SK-N-SH (cell line): ENCODE measurements at regions not wholly inside any gene's neighbourhood (a gene's known extent, or its start where the extent isn't known, plus 50 kb on each side); places are given as distances from the start of the nearest gene placed in this dataset.

Source experiments
- CTCF ChIA-PET: fragments of 300-600, 350-600 bp; formaldehyde crosslinking; extraction: SDS; loops from one replicate; lab custom pipeline; 2021; lab: Yijun Ruan, JAX
- POLR2A ChIA-PET: fragments of 350-600 bp; sonication (Branson Sonifier 250); formaldehyde crosslinking; extraction: SDS; loops from one replicate; lab custom pipeline; 2020; ENCODE audit warnings: antibody characterized with exemption, inconsistent platforms; lab: Yijun Ruan, JAX
- DNase-seq: peaks from one replicate; pipeline ENCODE4 v3.0.0; 2012
- H2AFZ ChIP-seq: fragments of 200-600 bp; sonication (generic); 2 replicates; pipeline ENCODE4 v1.8.1; 2016; ENCODE audit warnings: antibody characterized with exemption, mild to moderate bottlenecking, low read depth
- H3F3A ChIP-seq: fragments of 200-600 bp; sonication (generic); replicated peaks from 2 replicates; pipeline ENCODE3; 2016; ENCODE audit warnings: antibody characterized with exemption, mild to moderate bottlenecking; ENCODE audit not compliant: insufficient read depth
- H3K27ac ChIP-seq, 2 experiments: fragments of 200-500 bp in 1 of 2; fragments of 200-600 bp in 1 of 2; sonication (Bioruptor generic) in 1 of 2; sonication (generic), shearing (Covaris generic) in 1 of 2; 2 replicates each; pipeline versions ENCODE4 v1.5.1 to v1.6.1; 2014 to 2016; ENCODE audit warnings: low read depth in 2 of 2, inconsistent platforms in 1 of 2, low read length in 1 of 2, mild to moderate bottlenecking in 1 of 2, mixed read lengths in 1 of 2
- H3K27me3 ChIP-seq: fragments of 200-600 bp; sonication (generic), shearing (Covaris generic); 2 replicates; pipeline ENCODE4 v1.6.1; 2016; ENCODE audit warnings: mixed run types; ENCODE audit not compliant: insufficient read depth
- H3K36me3 ChIP-seq, 2 experiments: fragments of 200-500 bp in 1 of 2; fragments of 200-600 bp in 1 of 2; sonication (Bioruptor generic) in 1 of 2; sonication (generic) in 1 of 2; replicated peaks in 1 of 2; 2 replicates each; pipeline versions ENCODE3 to v1.5.1; 2014 to 2016; ENCODE audit warnings: low read length in 1 of 2, mild to moderate bottlenecking in 1 of 2; ENCODE audit not compliant: insufficient read depth in 2 of 2, control insufficient read depth in 1 of 2
- H3K4me1 ChIP-seq, 2 experiments: fragments of 200-500 bp in 1 of 2; fragments of 200-600 bp in 1 of 2; sonication (Bioruptor generic) in 1 of 2; sonication (generic), shearing (Covaris generic) in 1 of 2; 2 replicates each; pipeline versions ENCODE4 v1.5.1 to v1.6.1; 2014 to 2016; ENCODE audit warnings: low read depth in 1 of 2, low read length in 1 of 2, mixed run types in 1 of 2; ENCODE audit not compliant: insufficient read depth in 2 of 2, control insufficient read depth in 1 of 2
- H3K4me2 ChIP-seq: fragments of 200-600 bp; sonication (generic), shearing (Covaris generic); 2 replicates; pipeline ENCODE4 v1.6.1; 2017; ENCODE audit warnings: mixed run types
- H3K4me3 ChIP-seq, 2 experiments: fragments of 200-500 bp in 1 of 2; fragments of 200-600 bp in 1 of 2; sonication (Bioruptor generic) in 1 of 2; sonication (generic), shearing (Covaris generic) in 1 of 2; 2 replicates each; pipeline versions ENCODE4 v1.5.1 to v1.8.1; 2014 to 2016; ENCODE audit warnings: low read depth in 2 of 2, inconsistent platforms in 1 of 2, low read length in 1 of 2, mild to moderate bottlenecking in 1 of 2, mixed read lengths in 1 of 2, moderate library complexity in 1 of 2
- H3K79me2 ChIP-seq: fragments of 200-600 bp; sonication (generic); 2 replicates; pipeline ENCODE4 v1.8.1; 2017; ENCODE audit warnings: mild to moderate bottlenecking; ENCODE audit not compliant: insufficient read depth
- H3K9ac ChIP-seq: fragments of 200-600 bp; sonication (generic); 2 replicates; pipeline ENCODE4 v1.6.1; 2017; ENCODE audit warnings: mixed run types
- H3K9me2 ChIP-seq: fragments of 200-600 bp; sonication (generic); 2 replicates; pipeline ENCODE4 v1.6.1; 2017; ENCODE audit warnings: mixed run types
- H3K9me3 ChIP-seq: fragments of 200-600 bp; sonication (generic); 2 replicates; pipeline ENCODE4 v1.6.1; 2017; ENCODE audit warnings: mixed run types, mild to moderate bottlenecking, moderate library complexity
- H4K20me1 ChIP-seq: fragments of 200-600 bp; sonication (generic); 2 replicates; pipeline ENCODE4 v1.6.1; 2017; ENCODE audit warnings: mild to moderate bottlenecking, mixed run types; ENCODE audit not compliant: insufficient read depth
- CHD2 ChIP-seq: fragments of 150-350 bp; IDR thresholded peaks from 2 replicates; pipeline ENCODE4 v1.6.1; 2018; ENCODE audit warnings: low read length; ENCODE audit not compliant: partially characterized antibody
- ELF1 ChIP-seq: IDR thresholded peaks from 2 replicates; pipeline ENCODE4 v1.4.0; 2012
- FOSL2 ChIP-seq: IDR thresholded peaks from 2 replicates; pipeline ENCODE4 v1.4.0; 2012; ENCODE audit warnings: low read depth, mild to moderate bottlenecking, moderate library complexity, borderline replicate concordance
- FOXJ3 ChIP-seq: sonication (generic); formaldehyde crosslinking; IDR thresholded peaks from 2 replicates; pipeline ENCODE4 v1.5.1; 2020; ENCODE audit warnings: mild to moderate bottlenecking, missing genetic modification reagents
- GATA2 ChIP-seq: sonication (generic); formaldehyde crosslinking; IDR thresholded peaks from 2 replicates; pipeline ENCODE4 v1.5.0; 2020; ENCODE audit warnings: mild to moderate bottlenecking, missing genetic modification reagents
- MXI1 ChIP-seq: IDR thresholded peaks from 2 replicates; pipeline ENCODE4 v1.6.1; 2012; ENCODE audit warnings: mild to moderate bottlenecking, low read depth, low read length, improper control_type of control experiment
- NFIC ChIP-seq: IDR thresholded peaks from 2 replicates; pipeline ENCODE4 v1.4.0; 2012; ENCODE audit warnings: borderline replicate concordance
- NRF1 ChIP-seq: IDR thresholded peaks from 2 replicates; pipeline ENCODE4 v1.6.1; 2012; ENCODE audit warnings: low read depth, mild to moderate bottlenecking, low read length
- PBX3 ChIP-seq: IDR thresholded peaks from 2 replicates; pipeline ENCODE4; 2012
- RFX5 ChIP-seq: IDR thresholded peaks from 2 replicates; pipeline ENCODE4 v1.6.1; 2012; ENCODE audit warnings: mild to moderate bottlenecking, improper control_type of control experiment, low read length
- RXRA ChIP-seq: IDR thresholded peaks from 2 replicates; pipeline ENCODE4 v1.4.0; 2012; ENCODE audit warnings: low read depth, mild to moderate bottlenecking, borderline replicate concordance
- SIN3A ChIP-seq: IDR thresholded peaks from 2 replicates; pipeline ENCODE4 v1.6.1; 2012; ENCODE audit warnings: low read depth, mild to moderate bottlenecking, low read length, moderate library complexity, borderline replicate concordance
- SMC3 ChIP-seq: IDR thresholded peaks from 2 replicates; pipeline ENCODE4 v1.6.1; 2012; ENCODE audit warnings: low read depth, low read length, improper control_type of control experiment
- TAF1 ChIP-seq: IDR thresholded peaks from 2 replicates; pipeline ENCODE4 v1.6.1; 2012; ENCODE audit warnings: low read depth, mild to moderate bottlenecking, low read length, moderate library complexity, borderline replicate concordance
- TCF12 ChIP-seq: IDR thresholded peaks from 2 replicates; pipeline ENCODE4 v1.4.0; 2012
- YY1 ChIP-seq: IDR thresholded peaks from 2 replicates; pipeline ENCODE4 v1.4.0; 2012; ENCODE audit warnings: low read depth, mild to moderate bottlenecking
- ZBTB33 ChIP-seq: IDR thresholded peaks from 2 replicates; pipeline ENCODE4 v1.4.0; 2012; ENCODE audit warnings: low read depth, borderline replicate concordance
- WGBS: methylation state at CpG from one replicate; pipeline ENCODE4 v1.1.6; 2017; ENCODE audit warnings: low lambda C conversion rate; 5-methylcytosine and 5-hydroxymethylcytosine counted together
- TF ChIP-seq, protein P1 (sequence below): fragments of 150-350 bp; IDR thresholded peaks from 2 replicates; pipeline ENCODE4 v1.6.1; 2016; ENCODE audit warnings: mild to moderate bottlenecking, low read depth, low read length
- TF ChIP-seq, protein P2 (sequence below): fragments of 150-350 bp; IDR thresholded peaks from 2 replicates; pipeline ENCODE4 v1.6.1; 2017; ENCODE audit warnings: antibody characterized with exemption, low read length, low read depth, borderline replicate concordance
- TF ChIP-seq, protein P3 (sequence below): IDR thresholded peaks from 2 replicates; pipeline ENCODE4 v1.4.0; 2012; ENCODE audit warnings: low read depth

GRCh38 chr10:108070789-108071188, 906.3 kb upstream of the SORCS1 start:
- no peak overlapping the region for H2AFZ ChIP-seq
- ChIA-PET CTCF (no interaction called here), POLR2A (no interaction called here)
- no peaks in the 10 kb centered on the region for H4K20me1 ChIP-seq
- H3K4me1 ChIP-seq, result no peaks in the 10 kb centered on the region
- no peaks in the 10 kb centered on the region for H3K9me3 ChIP-seq
- no peak overlapping the region for H3K27ac ChIP-seq
- no peaks in the 10 kb centered on the region for H3F3A ChIP-seq
- DNase-seq, result no peak
- no peak overlapping the region for H3K9ac ChIP-seq
- 17% methylated on average over 2 of the region's 2 CpGs for WGBS
- no peaks in the 10 kb centered on the region for H3K27me3 ChIP-seq
- no peak for TF ChIP-seq MXI1
- TF ChIP-seq YY1, result no peak
- no peak for TF ChIP-seq CHD2
- TF ChIP-seq FOSL2, result no peak
- no peak for TF ChIP-seq FOXJ3
- no peak for TF ChIP-seq GATA2
- TF ChIP-seq SMC3, result no peak
- no peak for TF ChIP-seq PBX3
- TF ChIP-seq RFX5, result no peak
- no peak for TF ChIP-seq SIN3A
- no peak for TF ChIP-seq ZBTB33
- TF ChIP-seq, protein P1, sequence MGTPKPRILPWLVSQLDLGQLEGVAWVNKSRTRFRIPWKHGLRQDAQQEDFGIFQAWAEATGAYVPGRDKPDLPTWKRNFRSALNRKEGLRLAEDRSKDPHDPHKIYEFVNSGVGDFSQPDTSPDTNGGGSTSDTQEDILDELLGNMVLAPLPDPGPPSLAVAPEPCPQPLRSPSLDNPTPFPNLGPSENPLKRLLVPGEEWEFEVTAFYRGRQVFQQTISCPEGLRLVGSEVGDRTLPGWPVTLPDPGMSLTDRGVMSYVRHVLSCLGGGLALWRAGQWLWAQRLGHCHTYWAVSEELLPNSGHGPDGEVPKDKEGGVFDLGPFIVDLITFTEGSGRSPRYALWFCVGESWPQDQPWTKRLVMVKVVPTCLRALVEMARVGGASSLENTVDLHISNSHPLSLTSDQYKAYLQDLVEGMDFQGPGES, result no peak
- TF ChIP-seq NRF1, result no peak
- TF ChIP-seq NFIC, result no peak
- TF ChIP-seq, protein P2, sequence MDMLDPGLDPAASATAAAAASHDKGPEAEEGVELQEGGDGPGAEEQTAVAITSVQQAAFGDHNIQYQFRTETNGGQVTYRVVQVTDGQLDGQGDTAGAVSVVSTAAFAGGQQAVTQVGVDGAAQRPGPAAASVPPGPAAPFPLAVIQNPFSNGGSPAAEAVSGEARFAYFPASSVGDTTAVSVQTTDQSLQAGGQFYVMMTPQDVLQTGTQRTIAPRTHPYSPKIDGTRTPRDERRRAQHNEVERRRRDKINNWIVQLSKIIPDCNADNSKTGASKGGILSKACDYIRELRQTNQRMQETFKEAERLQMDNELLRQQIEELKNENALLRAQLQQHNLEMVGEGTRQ, result no peak
- TF ChIP-seq TAF1, result no peak
- no peak for TF ChIP-seq ELF1
- no peak for TF ChIP-seq TCF12
- TF ChIP-seq, protein P3, sequence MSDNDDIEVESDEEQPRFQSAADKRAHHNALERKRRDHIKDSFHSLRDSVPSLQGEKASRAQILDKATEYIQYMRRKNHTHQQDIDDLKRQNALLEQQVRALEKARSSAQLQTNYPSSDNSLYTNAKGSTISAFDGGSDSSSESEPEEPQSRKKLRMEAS, result no peak
- TF ChIP-seq RXRA, result no peak
- no peaks in the 10 kb centered on the region for H3K36me3 ChIP-seq
- no peaks in the 10 kb centered on the region for H3K9me2 ChIP-seq
- H3K79me2 ChIP-seq, result no peaks in the 10 kb centered on the region
- no peak overlapping the region for H3K4me3 ChIP-seq
- H3K4me2 ChIP-seq, result no peak overlapping the region
